Heart right ventricle (tissue), 16 donors: ENCODE measurements at regions not wholly inside any gene's neighbourhood (a gene's known extent, or its start where the extent isn't known, plus 50 kb on each side); places are given as distances from the start of the nearest gene placed in this dataset.

Source experiments
- ATAC-seq, 8 donors: fragments of 200-7000 bp; cut with Tn5 transposase; one replicate each; pipeline ENCODE4 v1.9.1; 2020; ENCODE audit warnings: mild to moderate bottlenecking in 8 of 8, moderate library complexity in 8 of 8, moderate number of reproducible peaks in 1 of 8
- DNase-seq, 2 donors: peaks; one replicate each; pipeline ENCODE4 v3.0.0-alpha.2; 2020
- H3K27ac ChIP-seq, 10 donors: fragments of 200-600 bp; sonication (generic) in 2 of 10; one replicate each; pipeline versions ENCODE4 v1.5.0 to v1.8.0; 2020 to 2022; ENCODE audit warnings: mild to moderate bottlenecking in 3 of 10
- H3K27me3 ChIP-seq, 7 donors: fragments of 200-600 bp; one replicate each; pipeline ENCODE4 v1.8.0; 2021 to 2022; ENCODE audit warnings: mild to moderate bottlenecking in 2 of 7
- H3K36me3 ChIP-seq, 9 donors: fragments of 200-600 bp; sonication (generic) in 1 of 9; one replicate each; pipeline versions ENCODE4 v1.5.0 to v1.8.0; 2020 to 2022; ENCODE audit warnings: mild to moderate bottlenecking in 2 of 9
- H3K4me1 ChIP-seq, 9 donors: fragments of 200-600 bp; sonication (generic) in 1 of 9; one replicate each; pipeline versions ENCODE4 v1.5.0 to v1.8.0; 2020 to 2022; ENCODE audit warnings: mild to moderate bottlenecking in 4 of 9
- H3K4me3 ChIP-seq, 10 donors: fragments of 200-600 bp; sonication (generic) in 2 of 10; one replicate each; pipeline versions ENCODE4 v1.5.0 to v1.8.0; 2020 to 2022; ENCODE audit warnings: mild to moderate bottlenecking in 7 of 10, moderate library complexity in 2 of 10
- H3K9me3 ChIP-seq, 11 donors: fragments of 200-600 bp in 10 of 11; sonication (generic) in 2 of 11; one replicate each; pipeline versions ENCODE4 v1.5.0 to v1.8.0; 2013 to 2022; ENCODE audit warnings: mild to moderate bottlenecking in 2 of 11, control low read depth in 1 of 11, moderate library complexity in 1 of 11
- CTCF ChIP-seq, 9 donors: fragments of 200-600 bp; sonication (generic) in 2 of 9; IDR thresholded peaks; one replicate each; pipeline versions ENCODE4 v1.5.0 to v1.8.0; 2021 to 2022; ENCODE audit warnings: antibody characterized with exemption in 9 of 9, mild to moderate bottlenecking in 5 of 9, moderate library complexity in 1 of 9
- WGBS, 2 donors: extraction: QIAGEN DNeasy Blood & Tissue Kit; methylation state at CpG; one replicate each; pipeline ENCODE4 v1.1.7; 2013; ENCODE audit warnings: inconsistent platforms in 1 of 2; 5-methylcytosine and 5-hydroxymethylcytosine counted together
- intact Hi-C, 10 donors: fragments of 100-400 bp; cut with DNase I; formaldehyde crosslinking; loops; one replicate each; pipeline versions ENCODE4 v1.11.1 to v1.14.2; 2022
- donor health status: Arrhythmogenic right ventricular cardiomyopathy.
- donor health status: ischemic (EF 13 %, LVEDD 7.1; RV severe dilation, severe dysfunction).
- donor health status: healthy with polysubstance abuse.
- donor health status: DM: no; HTN: yes; CAD: no.
- donor health status: DM: no; HTN: no; CAD: no.
- donor health status: ischemic (EF 25% LVEDD 6.9; RV normal size, moderate dysfunction).
- donor health status: ischemic (EF 25% LVEDD 5.7; RV mildly dilated, moderate dysfunction).
- donor health status: healthy.
- donor health status: DM: yes; HTN: yes; CAD: no.
- donor health status: Ischemic cardiomyopathy.
- donor health status: ischemic (EF 35%, LVEDD 5.7; RV mildly dilated, moderate dysfunction).
- donor health status: nonischemic (EF 11% LVEDD 7.7; RV severe dilation, severe dysfunction).
- donor health status: DM: yes; HTN: yes; CAD: no.
- donor health status: PGD.
- donor health status: ischemic (EF 29% LVEDD 5.4; RV normal size, mild dysfunction).
- donor health status: nonischemic (EF 23%, LVEDD 6.1; RV moderate dilation, normal function).

DNA sequence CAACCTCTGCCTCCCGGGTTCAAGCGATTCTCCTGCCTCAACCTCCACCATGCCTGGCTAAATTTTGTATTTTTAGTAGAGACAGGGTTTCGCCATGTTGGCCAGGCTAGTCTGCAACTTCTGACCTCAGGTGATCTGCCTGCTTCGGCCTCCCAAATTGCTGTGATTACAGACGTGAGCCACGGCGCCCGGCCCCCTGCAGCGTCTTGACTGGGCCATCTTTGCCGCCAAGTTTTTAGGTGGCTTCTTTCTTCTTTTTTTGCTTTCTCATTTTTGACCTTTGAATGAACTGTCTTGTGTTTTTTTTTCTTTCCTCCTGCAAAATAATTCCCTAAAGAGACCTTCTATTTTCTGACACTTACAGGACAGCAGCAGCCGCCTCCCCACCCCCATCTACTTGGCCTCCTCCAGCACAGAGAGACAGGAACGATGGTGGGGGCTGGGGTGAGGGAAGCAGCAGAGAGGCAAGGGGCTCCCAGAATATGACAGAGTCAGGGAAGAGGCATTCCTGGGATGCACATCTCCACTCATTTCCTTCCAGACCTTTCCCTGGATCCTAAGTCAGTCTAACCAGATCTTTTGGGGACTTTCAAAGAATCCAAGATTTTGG, 92.6 kb upstream of the ALX4 start:
- no peak for DNase-seq
- H3K4me3 ChIP-seq, result no peak overlapping the region
- H3K27me3 ChIP-seq, result peaks cover 0 to 26% (median 6%) of the 10 kb centered on the region in 7 donors
- TF ChIP-seq CTCF (IDR thresholded peaks at IDR 0.05), result no peak
- intact Hi-C loops, result no loop called here
- no peak for ATAC-seq
- H3K9me3 ChIP-seq, result no peaks in the 10 kb centered on the region
- H3K27ac ChIP-seq, result no peak overlapping the region
- H3K36me3 ChIP-seq, result no peaks in the 10 kb centered on the region
- WGBS, 2 donors, result 72 to 78% methylated on average over 12 of the region's 12 CpGs
- peaks cover 0 to 7% (median 0%) of the 10 kb centered on the region in 9 donors for H3K4me1 ChIP-seq

DNA sequence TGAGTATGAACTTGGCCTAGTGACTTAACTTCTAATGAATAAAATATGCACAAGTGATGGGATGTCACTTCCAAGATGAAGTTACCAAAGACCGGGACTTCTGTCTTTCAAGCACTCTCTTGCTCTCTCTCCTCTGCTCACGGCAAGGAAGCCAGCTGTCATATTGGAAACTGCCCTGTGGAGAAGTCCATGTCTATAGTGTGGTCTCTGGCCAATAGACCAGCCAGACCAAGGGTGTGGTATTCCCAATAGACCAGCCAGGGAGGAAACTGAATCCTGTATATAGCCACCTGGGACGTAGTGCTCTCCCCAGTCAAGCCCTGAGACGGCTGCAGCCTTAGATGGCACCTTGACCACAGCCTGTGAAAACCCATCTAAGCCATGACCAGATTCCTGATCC, 93.2 kb upstream of the ALX4 start:
- intact Hi-C loops, result no loop called here
- no peak overlapping the region for H3K27ac ChIP-seq
- H3K4me3 ChIP-seq, result no peak overlapping the region
- peaks cover 0 to under 1% (median 0%) of the 10 kb centered on the region in 9 donors for H3K4me1 ChIP-seq
- TF ChIP-seq CTCF (IDR thresholded peaks at IDR 0.05), result no peak
- H3K36me3 ChIP-seq, result no peaks in the 10 kb centered on the region
- H3K9me3 ChIP-seq, result no peaks in the 10 kb centered on the region
- peaks cover 0 to 26% (median 4%) of the 10 kb centered on the region in 7 donors for H3K27me3 ChIP-seq
- 56 to 62% methylated on average over 4 of the region's 4 CpGs for WGBS, 2 donors
- ATAC-seq, result no peak
- DNase-seq, result no peak

GRCh38 chr11:44403587-44404273, 93.8 kb upstream of the ALX4 start:
- WGBS, 2 donors, result 83 to 86% methylated on average over 6 of the region's 6 CpGs
- H3K9me3 ChIP-seq, result no peaks in the 10 kb centered on the region
- no peak for TF ChIP-seq CTCF (IDR thresholded peaks at IDR 0.05)
- H3K4me1 ChIP-seq, result no peaks in the 10 kb centered on the region
- DNase-seq (no peak), ATAC-seq (no peak)
- no peaks in the 10 kb centered on the region for H3K36me3 ChIP-seq
- intact Hi-C loops, result no loop called here
- H3K27me3 ChIP-seq, result peaks cover 0 to 22% (median 0%) of the 10 kb centered on the region in 7 donors
- no peak overlapping the region for H3K4me3 ChIP-seq
- no peak overlapping the region for H3K27ac ChIP-seq

GRCh38 chr11:44404301-44404700, 94.4 kb upstream of the ALX4 start:
- Histone ChIP-seq H3K4me1 (no peaks in the 10 kb centered on the region), H3K27ac (no peak overlapping the region), H3K27me3 (peaks cover 0 to 20% (median 0%) of the 10 kb centered on the region in 7 donors), H3K4me3 (no peak overlapping the region), H3K36me3 (no peaks in the 10 kb centered on the region), H3K9me3 (no peaks in the 10 kb centered on the region)
- TF ChIP-seq CTCF (IDR thresholded peaks at IDR 0.05), result no peak
- no peak for ATAC-seq
- intact Hi-C loops, result no loop called here
- no peak for DNase-seq
- WGBS, 2 donors, result 90 to 92% methylated on average over 6 of the region's 6 CpGs
